Sigmoid colon (tissue), 6 donors: ENCODE measurements at regions not wholly inside any gene's neighbourhood (a gene's known extent, or its start where the extent isn't known, plus 50 kb on each side); places are given as distances from the start of the nearest gene placed in this dataset.

Experiments
- DNase-seq: peaks from one replicate; pipeline ENCODE4 v3.0.0-alpha.2; 2019
- H3K27ac ChIP-seq, 4 donors: fragments of 200-600 bp; sonication (generic); one replicate each; pipeline ENCODE4 v1.5.1; 2016 to 2019; ENCODE audit warnings: mild to moderate bottlenecking in 1 of 4
- H3K27me3 ChIP-seq, 3 donors: fragments of 200-600 bp; sonication (generic); one replicate each; pipeline ENCODE4 v1.5.1; 2019; ENCODE audit warnings: mild to moderate bottlenecking in 1 of 3
- H3K36me3 ChIP-seq, 4 donors: fragments of 200-600 bp; sonication (generic); one replicate each; pipeline ENCODE4 v1.5.1; 2016 to 2019
- H3K4me1 ChIP-seq, 4 donors: fragments of 200-600 bp; sonication (generic); one replicate each; pipeline ENCODE4 v1.5.1; 2017 to 2019
- H3K4me3 ChIP-seq, 4 donors: fragments of 200-600 bp; sonication (generic); one replicate each; pipeline ENCODE4 v1.5.1; 2017 to 2019; ENCODE audit warnings: mild to moderate bottlenecking in 2 of 4, moderate library complexity in 1 of 4
- H3K9me3 ChIP-seq, 4 donors: fragments of 200-600 bp in 3 of 4; sonication (generic) in 3 of 4; one replicate each; pipeline versions ENCODE4 v1.5.1 to v1.6.1; 2013 to 2019
- CTCF ChIP-seq, 4 experiments: fragments of 450-650 bp in 3 of 4; fragments of 200-600 bp in 1 of 4; IDR thresholded peaks; one replicate each; pipeline ENCODE4 v1.5.1; 2016 to 2019; ENCODE audit warnings: antibody characterized with exemption in 4 of 4, mild to moderate bottlenecking in 3 of 4, moderate library complexity in 2 of 4
- EP300 ChIP-seq, 4 donors: sonication (generic); formaldehyde crosslinking; IDR thresholded peaks; one replicate each; pipeline ENCODE4 v1.6.1; 2017; ENCODE audit warnings: antibody characterized with exemption in 4 of 4
- POLR2A ChIP-seq, 2 donors: fragments of 450-650 bp; IDR thresholded peaks; one replicate each; pipeline ENCODE4 v1.6.1; 2016; ENCODE audit warnings: antibody characterized with exemption in 2 of 2, mild to moderate bottlenecking in 2 of 2, moderate library complexity in 2 of 2
- POLR2AphosphoS5 ChIP-seq, 4 donors: sonication (generic); formaldehyde crosslinking; IDR thresholded peaks; one replicate each; pipeline ENCODE4 v1.6.1; 2017; ENCODE audit warnings: antibody characterized with exemption in 4 of 4
- WGBS, 2 donors: extraction: QIAGEN DNeasy Blood & Tissue Kit; methylation state at CpG; one replicate each; pipeline ENCODE4 v1.1.7; 2013; 5-methylcytosine and 5-hydroxymethylcytosine counted together
- intact Hi-C: fragments of 100-400 bp; cut with DNase I; formaldehyde crosslinking; loops from one replicate; pipeline ENCODE4 v1.15.1; 2023
- donor health status: healthy with polysubstance abuse.
- donor health status: healthy.

- peaks cover 0 to 2% (median 0%) of the 10 kb centered on the region in 4 donors for H3K9me3 ChIP-seq
- WGBS, 2 donors, result 94 to 96% methylated on average over 2 of the region's 2 CpGs
- H3K27me3 ChIP-seq, result no peaks in the 10 kb centered on the region
- TF ChIP-seq POLR2A (IDR thresholded peaks at IDR 0.05), result no peak
- no peak for TF ChIP-seq EP300 (IDR thresholded peaks at IDR 0.05)
- no peak for TF ChIP-seq POLR2AphosphoS5 (IDR thresholded peaks at IDR 0.05)
- no peak for TF ChIP-seq CTCF (IDR thresholded peaks at IDR 0.05)
- no peak for DNase-seq
- H3K4me3 ChIP-seq, result no peak overlapping the region
- H3K36me3 ChIP-seq, result no peaks in the 10 kb centered on the region
- intact Hi-C loops, result no loop called here
- no peak overlapping the region for H3K27ac ChIP-seq
- no peaks in the 10 kb centered on the region for H3K4me1 ChIP-seq
Measured at GRCh38 chr18:27270508-27270907, 85.4 kb upstream of the CHST9 start.

GRCh38 chr18:27263369-27263768, 78.3 kb upstream of the CHST9 start:
- H3K36me3 ChIP-seq, result no peaks in the 10 kb centered on the region
- intact Hi-C loops, result no loop called here
- no peak for DNase-seq
- no peak overlapping the region for H3K27ac ChIP-seq
- peaks cover 0 to 2% (median 0%) of the 10 kb centered on the region in 4 donors for H3K9me3 ChIP-seq
- 31 to 55% methylated on average over 1 of the region's 1 CpG for WGBS, 2 donors
- no peaks in the 10 kb centered on the region for H3K27me3 ChIP-seq
- TF ChIP-seq POLR2AphosphoS5 (IDR thresholded peaks at IDR 0.05), result no peak
- no peak for TF ChIP-seq EP300 (IDR thresholded peaks at IDR 0.05)
- no peak for TF ChIP-seq POLR2A (IDR thresholded peaks at IDR 0.05)
- TF ChIP-seq CTCF (IDR thresholded peaks at IDR 0.05), result no peak
- H3K4me1 ChIP-seq, result no peaks in the 10 kb centered on the region
- no peak overlapping the region for H3K4me3 ChIP-seq

GRCh38 chr18:27261769-27262549, 76.9 kb upstream of the CHST9 start:
- Histone ChIP-seq H3K36me3 (no peaks in the 10 kb centered on the region), H3K4me1 (no peaks in the 10 kb centered on the region), H3K9me3 (peaks cover 0 to 2% (median 0%) of the 10 kb centered on the region in 4 donors), H3K27ac (no peak overlapping the region), H3K27me3 (no peaks in the 10 kb centered on the region), H3K4me3 (no peak overlapping the region)
- TF ChIP-seq EP300 (IDR thresholded peaks at IDR 0.05) (no peak), CTCF (IDR thresholded peaks at IDR 0.05) (no peak), POLR2A (IDR thresholded peaks at IDR 0.05) (no peak), POLR2AphosphoS5 (IDR thresholded peaks at IDR 0.05) (no peak)
- DNase-seq, result no peak
- intact Hi-C loops, result no loop called here

GRCh38 chr18:27253571-27253970, 68.5 kb upstream of the CHST9 start:
- 88 to 96% methylated on average over 1 of the region's 1 CpG for WGBS, 2 donors
- no peaks in the 10 kb centered on the region for H3K4me1 ChIP-seq
- intact Hi-C loops, result no loop called here
- DNase-seq, result no peak
- H3K36me3 ChIP-seq, result no peaks in the 10 kb centered on the region
- H3K27me3 ChIP-seq, result no peaks in the 10 kb centered on the region
- no peak overlapping the region for H3K4me3 ChIP-seq
- TF ChIP-seq EP300 (IDR thresholded peaks at IDR 0.05) (no peak), POLR2AphosphoS5 (IDR thresholded peaks at IDR 0.05) (no peak), CTCF (IDR thresholded peaks at IDR 0.05) (no peak), POLR2A (IDR thresholded peaks at IDR 0.05) (no peak)
- H3K9me3 ChIP-seq, result no peaks in the 10 kb centered on the region
- H3K27ac ChIP-seq, result no peak overlapping the region

- Histone ChIP-seq H3K36me3 (no peaks in the 10 kb centered on the region), H3K4me3 (no peak overlapping the region), H3K27ac (no peak overlapping the region), H3K4me1 (no peaks in the 10 kb centered on the region), H3K9me3 (no peaks in the 10 kb centered on the region), H3K27me3 (no peaks in the 10 kb centered on the region)
- TF ChIP-seq POLR2AphosphoS5 (IDR thresholded peaks at IDR 0.05) (no peak), CTCF (IDR thresholded peaks at IDR 0.05) (no peak), POLR2A (IDR thresholded peaks at IDR 0.05) (no peak), EP300 (IDR thresholded peaks at IDR 0.05) (no peak)
- no peak for DNase-seq
- intact Hi-C loops, result no loop called here
- 88 to 96% methylated on average over 2 of the region's 2 CpGs for WGBS, 2 donors
Measured at GRCh38 chr18:27250471-27250870, 65.4 kb upstream of the CHST9 start.
